ENCODE measurements at regions not wholly inside any gene's neighbourhood (a gene's known extent, or its start where the extent isn't known, plus 50 kb on each side); places are given as distances from the start of the nearest gene placed in this dataset.
"Not testable (repeated sequence)": the region's sequence is repeated elsewhere in the genome, so short reads cannot be mapped to it uniquely, and the experiment has no call there.

DNA sequence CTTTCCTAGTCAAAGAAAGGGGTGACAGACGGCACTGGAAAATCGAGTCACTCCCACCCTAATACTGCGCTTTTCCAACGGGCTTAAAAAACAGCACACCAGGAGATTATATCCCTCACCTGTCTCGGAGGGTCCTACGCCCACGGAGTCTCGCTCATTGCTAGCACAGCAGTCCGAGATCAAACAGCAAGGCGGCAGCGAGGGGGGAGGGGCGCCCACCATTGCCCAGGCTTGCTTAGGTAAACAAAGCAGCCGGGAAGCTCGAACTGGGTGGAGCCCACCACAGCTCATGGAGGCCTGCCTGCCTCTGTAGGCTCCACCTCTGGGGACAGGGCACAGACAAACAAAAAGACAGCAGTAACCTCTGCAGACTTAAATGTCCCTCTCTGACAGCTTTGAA, 280.7 kb downstream of the TFAP2A start:
- H3K79me2 ChIP-seq (ENCODE audit: control insufficient read depth, insufficient read depth, low read length); intact Hi-C loops (cut with micrococcal nuclease); H3K9ac ChIP-seq (replicated peaks; ENCODE audit: extremely low read depth, insufficient read depth, low read length); H3K27me3 ChIP-seq (ENCODE audit: control insufficient read depth in 2 of 2, insufficient read depth in 2 of 2, low read length in 2 of 2); POLR2A ChIA-PET; H3K4me3 ChIP-seq (replicated peaks in 1 of 3; ENCODE audit: insufficient read depth in 1 of 3, low read depth in 1 of 3, low read length in 3 of 3); H3K27ac ChIP-seq (ENCODE audit: insufficient read depth, low read depth, low read length); BruUV-seq (replicated peaks); CTCF ChIA-PET; H3K4me1 ChIP-seq (ENCODE audit: control insufficient read depth, extremely low read depth, insufficient read depth, low read length); H4K20me1 ChIP-seq (replicated peaks; ENCODE audit: control insufficient read depth, extremely low read depth, insufficient read depth, low read length); H3K4me2 ChIP-seq (ENCODE audit: insufficient read depth, low read length); dilution Hi-C loops (cut with MboI; ENCODE audit: extremely low pct_ligation_motif_present, low sequenced_read_pairs); DNase-seq (ENCODE audit: low read depth, low spot score); H3K9me3 ChIP-seq (replicated peaks; ENCODE audit: control insufficient read depth, insufficient read depth, low read length); H3K36me3 ChIP-seq (ENCODE audit: control insufficient read depth in 2 of 2, extremely low read depth in 1 of 2, insufficient read depth in 2 of 2, low read length in 2 of 2); H2AFZ ChIP-seq (ENCODE audit: low read depth, low read length); FAIRE-seq; H3K9me1 ChIP-seq (replicated peaks; ENCODE audit: control insufficient read depth, extremely low read depth, insufficient read depth, low read length): not testable (repeated sequence)

DNA sequence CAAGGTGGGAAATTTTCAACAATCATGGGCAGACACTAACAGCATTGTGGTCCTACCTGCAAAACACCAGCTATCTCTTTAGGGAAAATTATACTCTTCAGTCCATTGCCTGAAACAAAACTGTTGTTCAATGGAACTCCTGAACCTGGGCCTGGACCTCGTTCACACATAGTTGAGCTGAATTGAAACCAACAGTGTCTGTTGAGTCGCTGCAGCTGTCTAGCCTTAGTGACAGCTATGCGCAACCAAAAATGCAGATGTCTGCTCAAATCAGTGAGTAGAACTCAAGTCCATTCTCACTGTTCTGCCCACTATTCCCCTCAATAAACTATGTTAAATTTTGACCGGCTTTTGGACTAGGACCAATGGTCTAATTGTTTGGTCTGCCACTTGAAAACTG, 286.2 kb downstream of the TFAP2A start:
- Histone ChIP-seq H3K9ac (replicated peaks; ENCODE audit: extremely low read depth, insufficient read depth, low read length) (no peak overlapping the region), H4K20me1 (replicated peaks; ENCODE audit: control insufficient read depth, extremely low read depth, insufficient read depth, low read length) (no peaks in the 10 kb centered on the region), H3K27ac (ENCODE audit: insufficient read depth, low read depth, low read length) (no peak overlapping the region), H3K36me3 (ENCODE audit: control insufficient read depth in 2 of 2, extremely low read depth in 1 of 2, insufficient read depth in 2 of 2, low read length in 2 of 2) (no peaks in the 10 kb centered on the region), H3K9me3 (replicated peaks; ENCODE audit: control insufficient read depth, insufficient read depth, low read length) (no peaks in the 10 kb centered on the region), H3K4me2 (ENCODE audit: insufficient read depth, low read length) (no peak overlapping the region), H3K9me1 (replicated peaks; ENCODE audit: control insufficient read depth, extremely low read depth, insufficient read depth, low read length) (no peaks in the 10 kb centered on the region), H3K4me3 (replicated peaks in 1 of 3; ENCODE audit: insufficient read depth in 1 of 3, low read depth in 1 of 3, low read length in 3 of 3) (no peak overlapping the region), H3K27me3 (ENCODE audit: control insufficient read depth in 2 of 2, insufficient read depth in 2 of 2, low read length in 2 of 2) (no peaks in the 10 kb centered on the region), H3K4me1 (ENCODE audit: control insufficient read depth, extremely low read depth, insufficient read depth, low read length) (no peaks in the 10 kb centered on the region), H3K79me2 (ENCODE audit: control insufficient read depth, insufficient read depth, low read length) (no peaks in the 10 kb centered on the region), H2AFZ (ENCODE audit: low read depth, low read length) (no peak overlapping the region)
- no peak for FAIRE-seq
- no TSS peak for BruUV-seq (replicated peaks)
- TF ChIP-seq EZH2 (IDR thresholded peaks at IDR 0.05; ENCODE audit: borderline replicate concordance, low read depth, low read length, severe bottlenecking) = no peak
- no peak for TF ChIP-seq JUN (IDR thresholded peaks at IDR 0.05; ENCODE audit: borderline replicate concordance, insufficient read depth, insufficient read length, low read depth)
- TF ChIP-seq POLR2AphosphoS5 (IDR thresholded peaks at IDR 0.05; ENCODE audit: insufficient read depth, low read depth, low read length) = no peak
- TF ChIP-seq FOS (IDR thresholded peaks at IDR 0.05; ENCODE audit: borderline replicate concordance, insufficient read depth, low read length) = no peak
- TF ChIP-seq POLR2A (IDR thresholded peaks at IDR 0.05; ENCODE audit: low read depth, low read length) = no peak
- no peak for DNase-seq (ENCODE audit: low read depth, low spot score)
- dilution Hi-C loops (cut with MboI; ENCODE audit: extremely low pct_ligation_motif_present, low sequenced_read_pairs) (no loop called here), intact Hi-C loops (cut with micrococcal nuclease) (no loop called here)
- POLR2A ChIA-PET = no interaction called here
- CTCF ChIA-PET = no interaction called here
